ENCODE measurements at regions not wholly inside any gene's neighbourhood (a gene's known extent, or its start where the extent isn't known, plus 50 kb on each side); places are given as distances from the start of the nearest gene placed in this dataset.

DNA sequence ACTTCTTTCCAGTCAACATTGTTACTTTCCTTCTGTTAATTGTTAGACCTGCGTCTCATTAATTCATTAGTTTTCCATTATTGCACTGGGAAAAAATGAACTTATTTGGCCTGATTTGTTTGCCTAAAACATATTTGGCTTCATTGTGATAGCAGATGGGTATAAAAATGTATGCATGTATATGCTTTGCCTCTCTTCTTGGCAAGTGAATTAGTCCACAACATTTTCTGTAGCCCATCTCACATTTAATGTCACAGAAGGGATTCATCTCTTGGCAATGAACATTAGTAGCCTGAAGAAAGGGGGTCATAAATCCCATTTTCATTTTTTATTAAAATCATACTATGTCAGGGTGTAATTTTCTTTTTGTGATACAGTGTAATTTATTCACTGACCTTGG, 125.2 kb downstream of the TUSC7 start:
- no peaks in the 10 kb centered on the region for H3K4me1 ChIP-seq (ENCODE audit: control insufficient read depth in 5 of 5, insufficient read depth in 5 of 5, low read length in 5 of 5)
- H3K27ac ChIP-seq (ENCODE audit: low read depth in 1 of 2, low read length in 1 of 2) = no peak overlapping the region
- ATAC-seq (ENCODE audit: insufficient read depth, low FRiP score) = no peak
- no peak overlapping the region for H3K9ac ChIP-seq (ENCODE audit: insufficient read depth in 1 of 2, low read length in 2 of 2)
- H3K4me3 ChIP-seq = no peak overlapping the region
- H3K36me3 ChIP-seq (ENCODE audit: control insufficient read depth in 4 of 4, insufficient read depth in 4 of 4, low read length in 4 of 4) = no peaks in the 10 kb centered on the region
- WGBS, 2 donors = 97 to 100% methylated on average over 1 of the region's 1 CpG
- H3K9me3 ChIP-seq (ENCODE audit: control insufficient read depth in 4 of 4, insufficient read depth in 3 of 4, low read length in 3 of 4) = no peaks in the 10 kb centered on the region
- TF ChIP-seq, protein P1, sequence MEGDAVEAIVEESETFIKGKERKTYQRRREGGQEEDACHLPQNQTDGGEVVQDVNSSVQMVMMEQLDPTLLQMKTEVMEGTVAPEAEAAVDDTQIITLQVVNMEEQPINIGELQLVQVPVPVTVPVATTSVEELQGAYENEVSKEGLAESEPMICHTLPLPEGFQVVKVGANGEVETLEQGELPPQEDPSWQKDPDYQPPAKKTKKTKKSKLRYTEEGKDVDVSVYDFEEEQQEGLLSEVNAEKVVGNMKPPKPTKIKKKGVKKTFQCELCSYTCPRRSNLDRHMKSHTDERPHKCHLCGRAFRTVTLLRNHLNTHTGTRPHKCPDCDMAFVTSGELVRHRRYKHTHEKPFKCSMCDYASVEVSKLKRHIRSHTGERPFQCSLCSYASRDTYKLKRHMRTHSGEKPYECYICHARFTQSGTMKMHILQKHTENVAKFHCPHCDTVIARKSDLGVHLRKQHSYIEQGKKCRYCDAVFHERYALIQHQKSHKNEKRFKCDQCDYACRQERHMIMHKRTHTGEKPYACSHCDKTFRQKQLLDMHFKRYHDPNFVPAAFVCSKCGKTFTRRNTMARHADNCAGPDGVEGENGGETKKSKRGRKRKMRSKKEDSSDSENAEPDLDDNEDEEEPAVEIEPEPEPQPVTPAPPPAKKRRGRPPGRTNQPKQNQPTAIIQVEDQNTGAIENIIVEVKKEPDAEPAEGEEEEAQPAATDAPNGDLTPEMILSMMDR (IDR thresholded peaks at IDR 0.05; ENCODE audit: control extremely low read depth, extremely low read depth) = no peak
- H3K27me3 ChIP-seq (ENCODE audit: control insufficient read depth in 3 of 3, insufficient read depth in 3 of 3, low read length in 2 of 3) = no peaks in the 10 kb centered on the region
- DNase-seq = no peak

DNA sequence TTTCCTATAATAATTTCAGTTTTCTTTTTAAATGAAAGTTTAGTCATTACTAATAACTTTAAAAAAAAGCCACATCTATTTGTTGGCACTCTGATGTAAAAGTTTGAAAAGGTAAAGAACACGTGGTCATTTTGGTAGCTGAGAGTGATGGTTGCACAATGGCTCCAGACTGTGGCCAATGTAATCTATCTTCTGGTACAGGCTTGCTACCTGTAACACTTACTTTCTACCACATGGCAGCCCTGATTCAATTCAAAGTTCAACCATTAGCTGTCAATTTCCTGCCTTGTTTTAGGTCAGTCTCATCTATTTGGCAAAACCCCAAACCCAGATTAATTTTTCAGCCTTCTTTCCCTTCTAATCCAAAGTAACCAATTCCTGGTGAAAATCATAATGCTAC, 126.1 kb downstream of the TUSC7 start:
- TF ChIP-seq, protein P1 (IDR thresholded peaks at IDR 0.05; ENCODE audit: control extremely low read depth, extremely low read depth) = no peak
- DNase-seq (no peak), ATAC-seq (ENCODE audit: insufficient read depth, low FRiP score) (no peak)
- Histone ChIP-seq H3K9ac (ENCODE audit: insufficient read depth in 1 of 2, low read length in 2 of 2) (no peak overlapping the region), H3K27me3 (ENCODE audit: control insufficient read depth in 3 of 3, insufficient read depth in 3 of 3, low read length in 2 of 3) (no peaks in the 10 kb centered on the region), H3K4me3 (no peak overlapping the region), H3K9me3 (ENCODE audit: control insufficient read depth in 4 of 4, insufficient read depth in 3 of 4, low read length in 3 of 4) (no peaks in the 10 kb centered on the region), H3K36me3 (ENCODE audit: control insufficient read depth in 4 of 4, insufficient read depth in 4 of 4, low read length in 4 of 4) (no peaks in the 10 kb centered on the region), H3K4me1 (ENCODE audit: control insufficient read depth in 5 of 5, insufficient read depth in 5 of 5, low read length in 5 of 5) (peaks cover 0 to 2% (median 0%) of the 10 kb centered on the region in 5 donors), H3K27ac (ENCODE audit: low read depth in 1 of 2, low read length in 1 of 2) (no peak overlapping the region)
- 71 to 79% methylated on average over 1 of the region's 1 CpG for WGBS, 2 donors

DNA sequence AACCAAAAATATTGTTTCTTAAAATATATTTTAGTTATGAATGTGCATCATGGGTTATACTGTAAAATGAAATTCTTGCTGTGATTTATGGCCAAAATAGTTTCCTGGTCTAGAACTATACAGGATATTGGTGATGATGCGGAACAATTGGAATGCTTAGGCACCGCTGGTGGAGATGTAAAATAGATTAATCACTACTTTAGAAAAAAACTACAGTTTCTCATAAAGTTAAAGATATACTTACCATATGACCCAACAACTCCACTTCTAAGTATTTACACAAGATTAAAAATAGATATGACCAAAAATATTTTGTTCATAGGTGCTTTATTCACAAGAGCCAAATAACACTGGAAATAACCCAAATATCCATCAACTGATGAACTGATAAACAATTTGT, 126.7 kb downstream of the TUSC7 start:
- no peak for DNase-seq
- Histone ChIP-seq H3K4me1 (ENCODE audit: control insufficient read depth in 5 of 5, insufficient read depth in 5 of 5, low read length in 5 of 5) (peaks cover 0 to 8% (median 0%) of the 10 kb centered on the region in 5 donors), H3K27me3 (ENCODE audit: control insufficient read depth in 3 of 3, insufficient read depth in 3 of 3, low read length in 2 of 3) (no peaks in the 10 kb centered on the region), H3K9me3 (ENCODE audit: control insufficient read depth in 4 of 4, insufficient read depth in 3 of 4, low read length in 3 of 4) (no peaks in the 10 kb centered on the region), H3K27ac (ENCODE audit: low read depth in 1 of 2, low read length in 1 of 2) (no peak overlapping the region), H3K36me3 (ENCODE audit: control insufficient read depth in 4 of 4, insufficient read depth in 4 of 4, low read length in 4 of 4) (no peaks in the 10 kb centered on the region), H3K4me3 (no peak overlapping the region), H3K9ac (ENCODE audit: insufficient read depth in 1 of 2, low read length in 2 of 2) (no peak overlapping the region)
- WGBS, 2 donors = 67 to 74% methylated on average over 2 of the region's 2 CpGs
- TF ChIP-seq, protein P1 (IDR thresholded peaks at IDR 0.05; ENCODE audit: control extremely low read depth, extremely low read depth) = no peak
- ATAC-seq (ENCODE audit: insufficient read depth, low FRiP score) = no peak

DNA sequence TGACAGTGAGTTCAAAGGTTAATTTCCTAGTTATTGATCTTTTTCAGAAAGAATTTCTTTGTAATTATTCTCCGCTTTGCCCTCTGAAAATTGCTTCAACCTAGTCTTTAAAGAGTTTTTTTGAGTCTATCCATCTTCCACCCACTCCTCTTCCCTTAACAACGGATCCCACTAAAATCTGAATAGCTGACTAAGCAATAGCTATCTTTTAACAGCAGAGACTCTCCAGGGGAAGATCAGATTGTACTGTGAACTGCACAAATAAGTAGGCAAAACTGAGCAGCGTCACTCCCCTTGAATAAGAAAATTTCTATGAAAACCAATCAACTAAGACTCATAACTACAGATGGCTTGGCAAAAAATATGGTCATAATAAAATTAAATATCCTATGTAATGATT, 127.9 kb downstream of the TUSC7 start:
- H3K27ac ChIP-seq (ENCODE audit: low read depth in 1 of 2, low read length in 1 of 2) = no peak overlapping the region
- TF ChIP-seq, protein P1 (IDR thresholded peaks at IDR 0.05; ENCODE audit: control extremely low read depth, extremely low read depth) = no peak
- no peak overlapping the region for H3K9ac ChIP-seq (ENCODE audit: insufficient read depth in 1 of 2, low read length in 2 of 2)
- no peak for DNase-seq
- H3K9me3 ChIP-seq (ENCODE audit: control insufficient read depth in 4 of 4, insufficient read depth in 3 of 4, low read length in 3 of 4) = no peaks in the 10 kb centered on the region
- ATAC-seq (ENCODE audit: insufficient read depth, low FRiP score) = no peak
- no peak overlapping the region for H3K4me3 ChIP-seq
- WGBS, 2 donors = 68 to 79% methylated on average over 3 of the region's 3 CpGs
- H3K27me3 ChIP-seq (ENCODE audit: control insufficient read depth in 3 of 3, insufficient read depth in 3 of 3, low read length in 2 of 3) = no peaks in the 10 kb centered on the region
- peaks cover 0 to 20% (median 0%) of the 10 kb centered on the region in 5 donors for H3K4me1 ChIP-seq (ENCODE audit: control insufficient read depth in 5 of 5, insufficient read depth in 5 of 5, low read length in 5 of 5)
- H3K36me3 ChIP-seq (ENCODE audit: control insufficient read depth in 4 of 4, insufficient read depth in 4 of 4, low read length in 4 of 4) = no peaks in the 10 kb centered on the region
